Mesothelial cell of epicardium (in vitro differentiated cells): ENCODE measurements at regions not wholly inside any gene's neighbourhood (a gene's known extent, or its start where the extent isn't known, plus 50 kb on each side); places are given as distances from the start of the nearest gene placed in this dataset.

Experiments used
- DNase-seq, 2 experiments: peaks; one replicate each; pipeline ENCODE4 v3.0.0; 2021; ENCODE audit warnings: low spot score in 2 of 2; ENCODE audit not compliant: unreplicated experiment in 2 of 2
- H3K27ac Mint-ChIP-seq: 2 replicates; pipeline ENCODE4 v1.8.0; 2021; ENCODE audit warnings: mixed read lengths
- H3K27me3 Mint-ChIP-seq: 2 replicates; pipeline ENCODE4 v1.8.0; 2021; ENCODE audit warnings: low read depth, mixed read lengths
- H3K36me3 Mint-ChIP-seq: 2 replicates; pipeline ENCODE4 v1.8.0; 2021; ENCODE audit warnings: mixed read lengths
- H3K4me1 Mint-ChIP-seq: 2 replicates; pipeline ENCODE4 v1.8.0; 2021; ENCODE audit warnings: mixed read lengths
- H3K4me3 Mint-ChIP-seq: 2 replicates; pipeline ENCODE4 v1.8.0; 2021; ENCODE audit warnings: mild to moderate bottlenecking, moderate library complexity, mixed read lengths
- H3K9me3 Mint-ChIP-seq: 2 replicates; pipeline ENCODE4 v1.8.0; 2021; ENCODE audit warnings: mixed read lengths
- TF ChIP-seq, protein P1 (sequence below): fragments of 200-600 bp; sonication (generic); IDR thresholded peaks from one replicate; pipeline ENCODE4 v1.5.0; 2021; ENCODE audit warnings: antibody characterized with exemption; ENCODE audit not compliant: unreplicated experiment

GRCh38 chr3:145197051-145197820 lies 963.7 kb downstream of the PLOD2 start:
- Mint-ChIP-seq H3K9me3 (peaks cover 42% of the 10 kb centered on the region), H3K4me1 (peaks cover 2% of the 10 kb centered on the region), H3K27ac (no peak overlapping the region), H3K36me3 (peaks cover 8% of the 10 kb centered on the region), H3K4me3 (no peak overlapping the region), H3K27me3 (no peaks in the 10 kb centered on the region)
- DNase-seq = no peak
- TF ChIP-seq, protein P1, sequence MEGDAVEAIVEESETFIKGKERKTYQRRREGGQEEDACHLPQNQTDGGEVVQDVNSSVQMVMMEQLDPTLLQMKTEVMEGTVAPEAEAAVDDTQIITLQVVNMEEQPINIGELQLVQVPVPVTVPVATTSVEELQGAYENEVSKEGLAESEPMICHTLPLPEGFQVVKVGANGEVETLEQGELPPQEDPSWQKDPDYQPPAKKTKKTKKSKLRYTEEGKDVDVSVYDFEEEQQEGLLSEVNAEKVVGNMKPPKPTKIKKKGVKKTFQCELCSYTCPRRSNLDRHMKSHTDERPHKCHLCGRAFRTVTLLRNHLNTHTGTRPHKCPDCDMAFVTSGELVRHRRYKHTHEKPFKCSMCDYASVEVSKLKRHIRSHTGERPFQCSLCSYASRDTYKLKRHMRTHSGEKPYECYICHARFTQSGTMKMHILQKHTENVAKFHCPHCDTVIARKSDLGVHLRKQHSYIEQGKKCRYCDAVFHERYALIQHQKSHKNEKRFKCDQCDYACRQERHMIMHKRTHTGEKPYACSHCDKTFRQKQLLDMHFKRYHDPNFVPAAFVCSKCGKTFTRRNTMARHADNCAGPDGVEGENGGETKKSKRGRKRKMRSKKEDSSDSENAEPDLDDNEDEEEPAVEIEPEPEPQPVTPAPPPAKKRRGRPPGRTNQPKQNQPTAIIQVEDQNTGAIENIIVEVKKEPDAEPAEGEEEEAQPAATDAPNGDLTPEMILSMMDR = no peak

DNA sequence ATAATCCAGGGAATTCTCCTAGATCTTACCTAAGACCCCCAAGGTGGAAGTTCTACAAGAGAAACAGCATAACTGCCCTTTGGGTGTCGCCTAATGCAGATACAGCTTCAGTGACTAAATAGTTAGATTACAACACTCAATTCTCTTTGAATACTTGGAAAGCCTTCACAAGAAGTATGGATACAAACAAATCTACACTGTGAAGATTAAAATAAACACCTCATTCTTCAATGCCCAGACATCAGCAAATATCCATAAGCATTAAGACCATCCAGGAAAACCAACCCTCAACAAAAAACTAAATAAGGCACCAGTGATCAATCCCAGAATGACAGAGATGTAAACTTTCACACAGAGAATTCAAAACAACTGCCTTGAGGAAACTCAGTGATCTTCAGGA lies 963.2 kb downstream of the PLOD2 start:
- Mint-ChIP-seq H3K4me3 (no peak overlapping the region), H3K4me1 (peaks cover 2% of the 10 kb centered on the region), H3K36me3 (peaks cover 8% of the 10 kb centered on the region), H3K27me3 (no peaks in the 10 kb centered on the region), H3K9me3 (peaks cover 36% of the 10 kb centered on the region), H3K27ac (no peak overlapping the region)
- TF ChIP-seq, protein P1 = no peak
- DNase-seq = no peak

DNA sequence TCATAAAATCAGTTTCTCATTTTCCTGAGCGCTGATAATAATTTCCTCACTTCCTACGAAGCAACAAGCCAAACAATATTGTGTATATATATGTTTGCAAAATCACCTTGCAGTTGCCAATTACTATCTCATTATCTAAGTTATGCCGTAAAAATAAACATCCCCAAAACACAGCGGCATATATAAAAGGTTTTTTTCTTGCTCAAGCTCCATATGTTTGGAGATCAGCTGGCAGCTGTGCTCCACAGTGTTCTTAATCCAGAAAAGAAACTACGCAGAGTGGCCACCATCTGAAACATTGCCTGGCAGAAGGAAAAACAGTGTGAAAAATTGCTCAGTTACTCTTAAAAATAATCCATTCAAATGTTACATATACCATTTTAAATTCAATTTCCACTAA lies 951.4 kb downstream of the PLOD2 start:
- H3K4me1 Mint-ChIP-seq = peaks cover 7% of the 10 kb centered on the region
- no peak overlapping the region for H3K27ac Mint-ChIP-seq
- DNase-seq = no peak
- H3K36me3 Mint-ChIP-seq = no peaks in the 10 kb centered on the region
- TF ChIP-seq, protein P1 = no peak
- no peak overlapping the region for H3K4me3 Mint-ChIP-seq
- H3K27me3 Mint-ChIP-seq = no peaks in the 10 kb centered on the region
- H3K9me3 Mint-ChIP-seq = peaks cover 6% of the 10 kb centered on the region

DNA sequence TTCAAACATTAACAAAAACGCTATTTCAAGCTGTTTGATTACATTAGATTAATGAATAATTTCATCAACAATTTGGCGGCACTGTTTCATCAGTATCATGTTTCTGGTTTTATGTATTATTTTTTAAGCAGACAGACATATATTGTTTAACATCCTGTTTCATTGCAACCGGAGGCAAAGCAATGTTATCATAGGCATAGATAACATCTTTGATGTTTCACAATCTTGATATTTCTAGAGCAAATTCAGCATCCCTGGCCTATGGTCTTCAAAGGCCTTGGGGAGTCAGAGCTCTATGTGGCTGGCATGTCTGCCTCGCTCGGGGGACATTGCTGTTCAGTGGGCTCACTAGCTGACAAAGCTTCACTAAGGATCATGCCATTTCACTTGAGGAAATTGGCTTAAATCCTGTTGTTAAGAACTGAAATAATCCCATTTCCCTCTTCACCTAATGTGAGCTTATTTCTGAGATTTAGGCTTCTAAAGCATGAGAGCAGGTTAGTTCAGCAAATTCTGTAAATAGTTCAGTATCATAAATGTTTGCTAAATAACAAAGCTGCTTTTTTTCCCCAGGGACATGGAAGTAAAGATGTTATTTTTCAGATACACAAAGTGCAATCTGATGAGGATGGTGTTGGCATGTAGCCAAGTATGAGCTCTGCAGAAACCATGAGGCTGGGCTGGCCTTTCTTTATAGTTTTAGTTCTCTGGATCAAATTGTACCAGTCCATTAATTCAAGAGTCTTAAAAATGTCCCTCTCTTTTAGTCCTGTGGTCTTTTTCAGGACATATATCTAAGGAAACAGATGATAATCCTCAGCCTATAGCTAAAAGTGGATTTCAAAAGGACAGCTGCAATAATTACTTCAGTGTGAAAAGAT lies 941.4 kb downstream of the PLOD2 start:
- Mint-ChIP-seq H3K36me3 (no peaks in the 10 kb centered on the region), H3K4me1 (peaks cover 14% of the 10 kb centered on the region), H3K27ac (peak overlapping the region; percentile 39), H3K9me3 (no peaks in the 10 kb centered on the region), H3K4me3 (no peak overlapping the region), H3K27me3 (no peaks in the 10 kb centered on the region)
- TF ChIP-seq, protein P1 = no peak
- no peak for DNase-seq

GRCh38 chr3:145224886-145225285 lies 936.1 kb downstream of the PLOD2 start:
- DNase-seq = no peak
- H3K4me3 Mint-ChIP-seq = no peak overlapping the region
- H3K36me3 Mint-ChIP-seq = no peaks in the 10 kb centered on the region
- no peak overlapping the region for H3K27ac Mint-ChIP-seq
- peaks cover 4% of the 10 kb centered on the region for H3K9me3 Mint-ChIP-seq
- H3K4me1 Mint-ChIP-seq = peaks cover 6% of the 10 kb centered on the region
- H3K27me3 Mint-ChIP-seq = no peaks in the 10 kb centered on the region
- TF ChIP-seq, protein P1 = no peak
